Liver (tissue), 8 donors: ENCODE measurements at regions not wholly inside any gene's neighbourhood (a gene's known extent, or its start where the extent isn't known, plus 50 kb on each side); places are given as distances from the start of the nearest gene placed in this dataset.

Experiments
- DNase-seq: peaks from one replicate; pipeline ENCODE4 v3.0.0-alpha.2; 2017; ENCODE audit warnings: low spot score
- H3K27ac ChIP-seq, 2 donors: one replicate each; pipeline ENCODE4 v1.7.0; 2013; ENCODE audit warnings: inconsistent platforms in 2 of 2, low read length in 2 of 2, control low read depth in 1 of 2, low read depth in 1 of 2, mild to moderate bottlenecking in 1 of 2
- H3K27me3 ChIP-seq, 4 donors: one replicate each; pipeline versions ENCODE4 v1.6.1 to v1.7.0; 2013; ENCODE audit warnings: low read length in 3 of 4, inconsistent platforms in 1 of 4, mild to moderate bottlenecking in 1 of 4, moderate library complexity in 1 of 4; ENCODE audit not compliant: control insufficient read depth in 4 of 4, insufficient read depth in 4 of 4
- H3K36me3 ChIP-seq, 4 donors: one replicate each; pipeline versions ENCODE4 v1.6.1 to v1.7.0; 2013; ENCODE audit warnings: low read length in 3 of 4, mild to moderate bottlenecking in 3 of 4, low read depth in 1 of 4, moderate library complexity in 1 of 4; ENCODE audit not compliant: control insufficient read depth in 4 of 4, insufficient read depth in 3 of 4
- H3K4me1 ChIP-seq, 4 donors: one replicate each; pipeline versions ENCODE4 v1.6.1 to v1.7.0; 2013; ENCODE audit warnings: low read length in 3 of 4, mild to moderate bottlenecking in 3 of 4, moderate library complexity in 1 of 4; ENCODE audit not compliant: control insufficient read depth in 4 of 4, insufficient read depth in 4 of 4
- H3K4me3 ChIP-seq, 3 donors: one replicate each; pipeline versions ENCODE4 v1.6.1 to v1.7.0; 2013; ENCODE audit warnings: low read length in 3 of 3, control low read depth in 1 of 3, low read depth in 1 of 3, mild to moderate bottlenecking in 1 of 3
- H3K9ac ChIP-seq, 2 donors: one replicate each; pipeline ENCODE4 v1.7.0; 2013; ENCODE audit warnings: low read length in 2 of 2, mild to moderate bottlenecking in 2 of 2, moderate library complexity in 2 of 2, control low read depth in 1 of 2, low read depth in 1 of 2
- H3K9me3 ChIP-seq, 4 donors: one replicate each; pipeline versions ENCODE4 v1.6.1 to v1.7.0; 2013; ENCODE audit warnings: low read length in 3 of 4; ENCODE audit not compliant: control insufficient read depth in 4 of 4
- EGR1 ChIP-seq, 2 donors: IDR thresholded peaks; 2 replicates each; pipeline ENCODE4 v1.6.1; 2016 to 2018; ENCODE audit warnings: antibody characterized with exemption in 2 of 2, low read depth in 2 of 2
- FOXA1 ChIP-seq: IDR thresholded peaks from 2 replicates; pipeline ENCODE4 v1.6.1; 2016; ENCODE audit warnings: antibody characterized with exemption
- FOXA2 ChIP-seq: IDR thresholded peaks from 2 replicates; pipeline ENCODE4 v1.6.1; 2016; ENCODE audit warnings: antibody characterized with exemption
- GABPA ChIP-seq, 2 donors: IDR thresholded peaks in 1 of 2; conservative IDR thresholded peaks in 1 of 2; 2 replicates each; pipeline ENCODE4 v1.6.1; 2016; ENCODE audit warnings: antibody characterized with exemption in 2 of 2, mild to moderate bottlenecking in 1 of 2, moderate library complexity in 1 of 2
- HNF4A ChIP-seq, 2 donors: conservative IDR thresholded peaks; 2 replicates each; pipeline ENCODE4 v1.6.1; 2016; ENCODE audit warnings: antibody characterized with exemption in 2 of 2, mild to moderate bottlenecking in 2 of 2
- HNF4G ChIP-seq: IDR thresholded peaks from 2 replicates; pipeline ENCODE4 v1.6.1; 2016; ENCODE audit warnings: antibody characterized with exemption
- JUND ChIP-seq, 2 donors: IDR thresholded peaks; 2 replicates each; pipeline ENCODE4 v1.6.1; 2016; ENCODE audit warnings: antibody characterized with exemption in 2 of 2
- NR2F2 ChIP-seq: IDR thresholded peaks from 2 replicates; pipeline ENCODE4 v1.6.1; 2016; ENCODE audit warnings: antibody characterized with exemption
- RAD21 ChIP-seq, 2 donors: IDR thresholded peaks; 2 replicates each; pipeline ENCODE4 v1.6.1; 2016; ENCODE audit warnings: antibody characterized with exemption in 2 of 2, mild to moderate bottlenecking in 2 of 2
- RXRA ChIP-seq, 2 donors: IDR thresholded peaks; 2 replicates each; pipeline ENCODE4 v1.6.1; 2017 to 2018; ENCODE audit warnings: antibody characterized with exemption in 2 of 2, mild to moderate bottlenecking in 1 of 2
- SP1 ChIP-seq: IDR thresholded peaks from 2 replicates; pipeline ENCODE4 v1.6.1; 2018; ENCODE audit warnings: antibody characterized with exemption, mild to moderate bottlenecking
- TAF1 ChIP-seq: conservative IDR thresholded peaks from 2 replicates; pipeline ENCODE4 v1.6.1; 2016; ENCODE audit warnings: antibody characterized with exemption, mild to moderate bottlenecking
- YY1 ChIP-seq: IDR thresholded peaks from 2 replicates; pipeline ENCODE4 v1.6.1; 2016; ENCODE audit warnings: antibody characterized with exemption, mild to moderate bottlenecking
- WGBS: extraction: QIAGEN DNeasy Blood & Tissue Kit; methylation state at CpG from one replicate; pipeline ENCODE4 v1.1.7; 2013; 5-methylcytosine and 5-hydroxymethylcytosine counted together
- TF ChIP-seq, protein P1 (sequence below): IDR thresholded peaks from 2 replicates; pipeline ENCODE4 v1.6.1; 2016; ENCODE audit warnings: antibody characterized with exemption
- TF ChIP-seq, protein P2 (sequence below): IDR thresholded peaks from 2 replicates; pipeline ENCODE4 v1.6.1; 2016; ENCODE audit warnings: antibody characterized with exemption
- TF ChIP-seq, protein P3 (sequence below): fragments of 150-350 bp; IDR thresholded peaks from 2 replicates; pipeline ENCODE4 v1.5.1; 2017; ENCODE audit warnings: improper control_type of control experiment, low read depth, low read length; ENCODE audit not compliant: missing input control
- TF ChIP-seq, protein P4 (sequence below): IDR thresholded peaks from 2 replicates; pipeline ENCODE4 v1.6.1; 2016; ENCODE audit warnings: antibody characterized with exemption
- TF ChIP-seq, protein P5 (sequence below): IDR thresholded peaks from 2 replicates; pipeline ENCODE4 v1.6.1; 2016; ENCODE audit warnings: antibody characterized with exemption, mild to moderate bottlenecking
- donor health status: healthy.
- donor health status: healthy.
- donor health status: healthy.
- donor health status: healthy.
- donor health status: healthy.

DNA sequence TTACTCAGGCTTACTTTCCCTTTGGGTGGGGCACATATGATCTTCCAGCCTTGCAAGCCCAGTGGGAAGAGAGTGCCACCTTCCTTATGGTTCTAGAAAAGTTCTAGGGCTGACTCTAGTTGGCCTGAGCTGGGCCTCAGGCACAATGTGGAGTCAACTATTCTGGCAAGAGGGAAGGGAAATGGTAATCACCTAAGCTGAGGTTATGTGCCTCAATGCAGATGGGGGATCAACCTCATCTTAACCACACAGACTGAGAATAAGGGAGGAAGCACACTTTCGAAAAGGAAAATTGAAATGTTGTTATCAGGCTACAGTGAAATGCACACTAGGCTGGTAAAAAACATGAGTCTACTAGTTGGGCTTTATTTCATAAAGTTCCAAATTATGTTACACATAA is 77.5 kb upstream of the RMST start (continued):
- TF ChIP-seq HNF4A (conservative IDR thresholded peaks at IDR 0.05) (no peak), SP1 (no peak), YY1 (no peak), FOXA1 (no peak), HNF4G (no peak), FOXA2 (no peak), TAF1 (no peak), EGR1 (IDR thresholded peaks at IDR 0.05; ENCODE audit: low read depth in 2 of 2) (no peak)

DNA sequence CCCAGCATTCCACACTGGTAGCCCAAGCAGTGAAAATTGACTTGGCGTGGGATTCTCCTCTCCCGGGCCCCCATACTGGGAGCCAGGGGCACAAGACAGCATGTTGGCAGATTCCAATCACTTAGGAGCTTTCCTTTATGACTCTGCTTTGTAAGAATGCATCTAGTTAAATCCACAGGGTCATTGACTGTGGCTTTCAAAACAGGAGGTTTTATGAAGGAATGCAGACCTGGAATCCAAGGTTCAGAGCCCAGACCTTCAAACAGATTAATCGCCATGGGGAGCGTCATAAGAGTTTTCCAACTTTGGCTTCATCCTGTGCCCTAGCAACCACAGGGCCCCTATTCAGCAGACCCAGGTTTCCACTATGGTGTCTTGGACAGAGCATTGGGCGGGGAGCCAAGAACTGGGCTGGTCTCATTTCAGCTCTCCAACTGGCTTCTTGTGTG is 76.4 kb upstream of the RMST start:
- no peaks in the 10 kb centered on the region for H3K27me3 ChIP-seq
- no peak overlapping the region for H3K27ac ChIP-seq
- no peak for DNase-seq
- 89% methylated on average over 5 of the region's 5 CpGs for WGBS
- H3K9ac ChIP-seq = no peak overlapping the region
- no peaks in the 10 kb centered on the region for H3K36me3 ChIP-seq
- no peak overlapping the region for H3K4me3 ChIP-seq
- no peaks in the 10 kb centered on the region for H3K9me3 ChIP-seq
- no peak for TF ChIP-seq YY1
- TF ChIP-seq TAF1 = no peak
- no peak for TF ChIP-seq FOXA2
- TF ChIP-seq NR2F2 = no peak
- TF ChIP-seq, protein P1, sequence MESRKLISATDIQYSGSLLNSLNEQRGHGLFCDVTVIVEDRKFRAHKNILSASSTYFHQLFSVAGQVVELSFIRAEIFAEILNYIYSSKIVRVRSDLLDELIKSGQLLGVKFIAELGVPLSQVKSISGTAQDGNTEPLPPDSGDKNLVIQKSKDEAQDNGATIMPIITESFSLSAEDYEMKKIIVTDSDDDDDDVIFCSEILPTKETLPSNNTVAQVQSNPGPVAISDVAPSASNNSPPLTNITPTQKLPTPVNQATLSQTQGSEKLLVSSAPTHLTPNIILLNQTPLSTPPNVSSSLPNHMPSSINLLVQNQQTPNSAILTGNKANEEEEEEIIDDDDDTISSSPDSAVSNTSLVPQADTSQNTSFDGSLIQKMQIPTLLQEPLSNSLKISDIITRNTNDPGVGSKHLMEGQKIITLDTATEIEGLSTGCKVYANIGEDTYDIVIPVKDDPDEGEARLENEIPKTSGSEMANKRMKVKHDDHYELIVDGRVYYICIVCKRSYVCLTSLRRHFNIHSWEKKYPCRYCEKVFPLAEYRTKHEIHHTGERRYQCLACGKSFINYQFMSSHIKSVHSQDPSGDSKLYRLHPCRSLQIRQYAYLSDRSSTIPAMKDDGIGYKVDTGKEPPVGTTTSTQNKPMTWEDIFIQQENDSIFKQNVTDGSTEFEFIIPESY = no peak
- TF ChIP-seq, protein P2, sequence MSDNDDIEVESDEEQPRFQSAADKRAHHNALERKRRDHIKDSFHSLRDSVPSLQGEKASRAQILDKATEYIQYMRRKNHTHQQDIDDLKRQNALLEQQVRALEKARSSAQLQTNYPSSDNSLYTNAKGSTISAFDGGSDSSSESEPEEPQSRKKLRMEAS = no peak
- TF ChIP-seq, protein P3, sequence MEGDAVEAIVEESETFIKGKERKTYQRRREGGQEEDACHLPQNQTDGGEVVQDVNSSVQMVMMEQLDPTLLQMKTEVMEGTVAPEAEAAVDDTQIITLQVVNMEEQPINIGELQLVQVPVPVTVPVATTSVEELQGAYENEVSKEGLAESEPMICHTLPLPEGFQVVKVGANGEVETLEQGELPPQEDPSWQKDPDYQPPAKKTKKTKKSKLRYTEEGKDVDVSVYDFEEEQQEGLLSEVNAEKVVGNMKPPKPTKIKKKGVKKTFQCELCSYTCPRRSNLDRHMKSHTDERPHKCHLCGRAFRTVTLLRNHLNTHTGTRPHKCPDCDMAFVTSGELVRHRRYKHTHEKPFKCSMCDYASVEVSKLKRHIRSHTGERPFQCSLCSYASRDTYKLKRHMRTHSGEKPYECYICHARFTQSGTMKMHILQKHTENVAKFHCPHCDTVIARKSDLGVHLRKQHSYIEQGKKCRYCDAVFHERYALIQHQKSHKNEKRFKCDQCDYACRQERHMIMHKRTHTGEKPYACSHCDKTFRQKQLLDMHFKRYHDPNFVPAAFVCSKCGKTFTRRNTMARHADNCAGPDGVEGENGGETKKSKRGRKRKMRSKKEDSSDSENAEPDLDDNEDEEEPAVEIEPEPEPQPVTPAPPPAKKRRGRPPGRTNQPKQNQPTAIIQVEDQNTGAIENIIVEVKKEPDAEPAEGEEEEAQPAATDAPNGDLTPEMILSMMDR = no peak
- TF ChIP-seq RXRA (IDR thresholded peaks at IDR 0.05) = no peak
- no peak for TF ChIP-seq HNF4A (conservative IDR thresholded peaks at IDR 0.05)
- TF ChIP-seq, protein P4, sequence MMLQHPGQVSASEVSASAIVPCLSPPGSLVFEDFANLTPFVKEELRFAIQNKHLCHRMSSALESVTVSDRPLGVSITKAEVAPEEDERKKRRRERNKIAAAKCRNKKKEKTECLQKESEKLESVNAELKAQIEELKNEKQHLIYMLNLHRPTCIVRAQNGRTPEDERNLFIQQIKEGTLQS = no peak
- no peak for TF ChIP-seq SP1
- no peak for TF ChIP-seq FOXA1
- TF ChIP-seq EGR1 (IDR thresholded peaks at IDR 0.05; ENCODE audit: low read depth in 2 of 2) = no peak
- no peak for TF ChIP-seq RAD21 (IDR thresholded peaks at IDR 0.05)
- no peak for TF ChIP-seq GABPA (IDR thresholded peaks at IDR 0.05 in 1 of 2, conservative IDR thresholded peaks at IDR 0.05 in 1 of 2)
- no peak for TF ChIP-seq JUND (IDR thresholded peaks at IDR 0.05)
- no peak for TF ChIP-seq HNF4G
- TF ChIP-seq, protein P5, sequence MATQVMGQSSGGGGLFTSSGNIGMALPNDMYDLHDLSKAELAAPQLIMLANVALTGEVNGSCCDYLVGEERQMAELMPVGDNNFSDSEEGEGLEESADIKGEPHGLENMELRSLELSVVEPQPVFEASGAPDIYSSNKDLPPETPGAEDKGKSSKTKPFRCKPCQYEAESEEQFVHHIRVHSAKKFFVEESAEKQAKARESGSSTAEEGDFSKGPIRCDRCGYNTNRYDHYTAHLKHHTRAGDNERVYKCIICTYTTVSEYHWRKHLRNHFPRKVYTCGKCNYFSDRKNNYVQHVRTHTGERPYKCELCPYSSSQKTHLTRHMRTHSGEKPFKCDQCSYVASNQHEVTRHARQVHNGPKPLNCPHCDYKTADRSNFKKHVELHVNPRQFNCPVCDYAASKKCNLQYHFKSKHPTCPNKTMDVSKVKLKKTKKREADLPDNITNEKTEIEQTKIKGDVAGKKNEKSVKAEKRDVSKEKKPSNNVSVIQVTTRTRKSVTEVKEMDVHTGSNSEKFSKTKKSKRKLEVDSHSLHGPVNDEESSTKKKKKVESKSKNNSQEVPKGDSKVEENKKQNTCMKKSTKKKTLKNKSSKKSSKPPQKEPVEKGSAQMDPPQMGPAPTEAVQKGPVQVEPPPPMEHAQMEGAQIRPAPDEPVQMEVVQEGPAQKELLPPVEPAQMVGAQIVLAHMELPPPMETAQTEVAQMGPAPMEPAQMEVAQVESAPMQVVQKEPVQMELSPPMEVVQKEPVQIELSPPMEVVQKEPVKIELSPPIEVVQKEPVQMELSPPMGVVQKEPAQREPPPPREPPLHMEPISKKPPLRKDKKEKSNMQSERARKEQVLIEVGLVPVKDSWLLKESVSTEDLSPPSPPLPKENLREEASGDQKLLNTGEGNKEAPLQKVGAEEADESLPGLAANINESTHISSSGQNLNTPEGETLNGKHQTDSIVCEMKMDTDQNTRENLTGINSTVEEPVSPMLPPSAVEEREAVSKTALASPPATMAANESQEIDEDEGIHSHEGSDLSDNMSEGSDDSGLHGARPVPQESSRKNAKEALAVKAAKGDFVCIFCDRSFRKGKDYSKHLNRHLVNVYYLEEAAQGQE = no peak
- H3K4me1 ChIP-seq = no peaks in the 10 kb centered on the region
